HTR-8/SVneo (cell line): ENCODE measurements at regions not wholly inside any gene's neighbourhood (a gene's known extent, or its start where the extent isn't known, plus 50 kb on each side); places are given as distances from the start of the nearest gene placed in this dataset.

Experiments
- DNase-seq: peaks from one replicate; pipeline ENCODE4 v3.0.0; 2011; ENCODE audit warnings: low spot score, mixed read lengths; ENCODE audit not compliant: insufficient read length
- FAIRE-seq: peaks from 2 replicates; lab custom pipeline; 2011; peaks lifted over from hg19 to GRCh38; lab: Jason Lieb, UNC

DNA sequence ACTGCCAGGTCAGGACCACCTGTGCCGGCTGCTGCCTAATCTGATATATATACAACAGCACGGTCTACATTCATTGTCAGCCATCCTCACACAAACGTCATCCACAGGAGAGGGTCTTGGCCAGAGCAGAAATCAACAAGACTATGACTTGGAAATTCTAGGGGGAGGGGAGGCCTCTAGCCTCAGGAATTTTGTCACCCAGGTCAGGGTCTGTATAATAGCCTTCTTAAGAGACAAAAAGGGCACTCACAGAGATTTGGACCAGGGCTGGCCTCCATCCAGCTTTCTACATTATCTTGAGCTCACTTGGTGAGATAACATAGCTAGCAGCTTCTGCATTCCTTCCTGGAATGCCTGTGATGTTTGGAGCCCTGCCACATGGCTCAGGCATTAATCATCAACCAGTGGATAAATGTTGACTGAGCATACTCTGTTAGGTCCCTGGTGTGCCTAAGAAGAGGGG lies 50.4 kb upstream of the CTIF start:
- DNase-seq = peak; percentile 75
- no peak for FAIRE-seq

DNA sequence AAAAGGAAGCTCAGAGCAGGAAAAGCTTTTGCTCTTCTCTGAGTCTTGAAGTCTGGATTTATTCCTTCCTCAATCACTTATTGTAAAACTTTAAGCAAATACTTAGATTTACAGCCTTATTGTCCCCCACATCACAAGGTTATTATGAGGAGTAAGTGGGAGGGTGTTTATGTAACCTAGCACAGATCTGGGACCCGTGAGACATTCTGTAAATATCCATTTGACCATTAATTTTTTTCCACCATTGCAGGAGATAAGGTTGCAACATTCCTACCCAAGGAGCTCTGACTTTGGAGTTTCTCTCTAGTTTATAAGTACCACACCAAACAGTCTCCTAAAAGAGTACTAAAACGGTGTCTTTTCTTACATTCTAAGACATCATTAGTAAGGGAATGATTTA lies 52.1 kb upstream of the CTIF start:
- no peak for DNase-seq
- no peak for FAIRE-seq

DNA sequence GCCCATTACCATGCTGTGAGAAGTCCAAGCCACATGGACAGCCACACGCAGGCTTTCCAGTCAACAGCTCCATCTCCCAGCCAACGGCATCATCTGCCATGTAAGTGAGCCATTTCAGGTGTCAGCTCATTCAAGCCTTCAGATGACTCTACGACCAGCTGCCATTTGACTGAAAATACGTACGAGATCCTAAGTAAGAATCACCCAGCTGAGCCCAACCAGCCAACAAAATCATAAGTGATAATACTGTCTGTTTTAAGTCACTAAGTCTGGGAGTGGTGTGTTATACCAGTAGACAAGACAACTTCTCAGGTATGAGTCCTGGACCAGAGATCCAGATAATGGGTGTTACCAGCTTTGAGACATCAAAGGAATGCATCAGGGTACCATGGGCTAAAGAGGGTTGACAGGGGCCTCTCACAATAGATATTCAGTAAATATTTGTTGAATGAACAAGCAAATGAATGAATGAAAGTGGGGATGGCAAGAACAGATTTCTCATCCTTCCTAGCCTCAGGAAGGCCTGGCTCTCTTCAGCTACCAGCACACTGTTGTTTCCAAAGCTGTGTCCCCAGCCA lies 52.9 kb upstream of the CTIF start:
- DNase-seq (no peak), FAIRE-seq (no peak)

DNA sequence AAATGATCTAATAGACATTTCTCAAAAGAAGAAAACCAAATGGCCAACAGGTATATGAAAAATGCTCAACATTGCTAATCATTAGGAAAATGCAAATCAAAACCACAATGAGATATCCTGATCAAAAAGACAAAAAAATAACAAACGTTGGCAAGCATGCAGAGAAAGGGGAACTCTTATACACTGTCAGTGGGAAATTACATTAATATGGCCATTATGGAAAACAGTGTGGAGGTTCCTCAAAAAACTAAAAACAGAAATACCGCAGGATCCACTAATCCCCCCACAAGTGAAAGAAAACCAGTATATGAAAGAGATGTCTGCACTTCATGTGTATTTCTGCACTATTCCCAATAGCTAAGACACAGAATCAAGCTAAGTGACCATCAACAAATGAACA lies 57.7 kb upstream of the CTIF start:
- no peak for DNase-seq
- FAIRE-seq = no peak

DNA sequence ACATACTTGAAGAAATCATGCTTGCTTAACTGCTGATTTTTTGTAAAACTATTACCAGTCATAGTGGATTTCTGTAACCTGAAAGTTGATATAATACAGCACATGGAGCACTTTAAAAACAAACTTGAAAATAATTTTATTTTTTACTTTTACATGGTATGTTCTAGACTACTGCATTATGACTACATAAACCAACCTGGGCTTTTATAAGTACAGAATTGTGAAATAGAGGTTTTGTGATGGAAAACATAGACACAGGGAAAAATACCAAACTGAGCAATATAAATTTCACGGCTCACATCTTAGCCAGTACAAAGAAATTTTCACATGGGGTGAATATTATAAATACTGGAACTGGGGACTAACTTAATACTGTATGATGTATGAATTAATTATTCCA lies 59.3 kb upstream of the CTIF start:
- no peak for FAIRE-seq
- DNase-seq = no peak

DNA sequence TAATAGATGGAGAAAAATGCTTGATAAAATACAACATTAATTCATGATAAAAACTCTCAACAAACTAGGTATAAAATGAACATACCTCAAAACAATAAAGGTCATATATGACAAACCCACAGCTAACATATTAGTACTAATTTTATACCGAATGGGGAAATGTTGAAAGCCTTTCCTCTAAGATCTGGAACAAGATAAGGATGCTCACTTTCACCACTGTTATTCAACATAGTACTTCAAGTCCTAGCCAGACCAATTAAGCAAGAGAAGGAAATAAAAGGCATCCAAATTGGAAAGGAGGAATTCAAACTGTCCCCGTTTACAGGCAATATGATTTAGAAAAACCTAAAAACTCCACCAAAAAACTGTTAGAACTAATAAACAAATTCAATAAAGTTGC lies 61.5 kb upstream of the CTIF start:
- DNase-seq (no peak), FAIRE-seq (no peak)

DNA sequence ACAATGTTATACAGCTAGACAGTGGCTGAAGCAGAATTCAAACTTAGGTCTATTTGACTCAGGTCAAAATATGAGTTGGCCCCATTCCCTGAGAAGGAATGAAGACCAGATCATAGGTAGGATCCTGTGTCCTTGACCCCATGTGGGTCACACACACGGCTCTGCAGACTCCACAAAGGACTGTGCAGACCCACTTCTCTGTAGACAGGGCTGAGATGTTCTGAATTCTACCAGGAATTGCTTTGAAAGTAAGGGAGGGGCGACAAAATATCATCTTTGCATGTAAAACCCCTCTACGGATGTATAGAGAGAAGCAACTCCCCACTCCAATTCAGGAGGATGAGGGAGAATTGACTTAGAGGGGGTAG lies 62.3 kb upstream of the CTIF start:
- DNase-seq = no peak
- no peak for FAIRE-seq

DNA sequence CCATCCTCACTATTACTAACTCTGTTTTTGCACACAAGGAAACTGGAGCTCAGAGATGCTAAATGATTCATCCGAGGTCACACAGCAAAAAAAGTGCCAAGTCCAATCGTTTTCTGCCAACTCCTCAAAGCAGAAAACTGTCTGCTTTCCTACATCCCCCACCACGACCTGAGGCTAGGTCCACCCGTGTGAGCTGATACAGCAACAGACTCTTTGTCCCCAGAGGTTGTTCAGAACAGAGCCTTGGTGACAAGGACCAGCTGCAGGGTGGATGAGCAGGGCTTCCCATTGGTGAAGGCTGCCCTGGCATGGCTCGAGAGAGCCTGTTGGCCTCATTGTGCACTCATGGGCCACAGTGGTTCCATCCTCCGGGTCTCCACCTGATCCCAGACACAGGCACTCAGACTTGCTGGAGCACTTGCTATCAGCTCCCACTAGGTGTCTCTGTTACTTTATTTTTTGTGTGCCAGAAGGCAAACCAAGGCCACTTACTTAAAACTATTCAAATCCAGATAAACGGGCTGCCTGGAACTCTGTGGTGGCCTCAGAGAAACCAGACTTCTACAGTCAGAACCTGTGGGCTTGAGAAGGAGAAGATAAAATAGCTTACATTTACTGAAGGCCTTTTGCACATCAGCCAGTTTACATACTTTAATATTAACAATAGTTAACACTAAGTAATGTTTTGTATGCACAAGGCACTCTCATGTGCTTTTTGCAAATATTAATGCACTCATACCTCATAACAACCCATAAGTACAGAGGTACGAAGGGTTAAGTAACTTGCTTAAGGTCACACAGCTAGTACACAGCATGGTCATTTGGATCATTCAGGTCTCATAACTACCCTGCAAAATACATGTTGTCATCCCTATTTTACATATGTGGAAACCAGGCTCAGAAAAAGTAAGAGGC lies 62.9 kb upstream of the CTIF start:
- DNase-seq (peak; percentile 58), FAIRE-seq (no peak)

DNA sequence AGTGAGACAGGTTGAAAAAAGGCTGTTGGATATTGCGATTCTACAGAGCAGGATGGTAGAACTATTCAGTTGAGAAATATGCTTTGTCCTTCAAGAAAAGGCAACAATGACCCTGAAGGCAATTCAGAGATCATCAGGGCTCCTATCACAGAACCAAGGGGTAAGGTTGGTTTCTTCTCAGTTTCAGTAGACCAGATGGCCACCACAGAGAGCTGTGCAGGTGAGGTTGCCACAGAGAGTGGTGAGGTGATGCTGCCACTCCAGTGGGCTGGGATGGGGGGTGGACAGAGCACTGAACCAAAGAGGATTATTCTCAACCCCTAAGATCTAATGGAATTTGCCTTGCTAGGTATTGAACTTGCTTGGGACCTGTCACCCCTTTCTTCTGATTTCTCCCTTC lies 64.6 kb upstream of the ZBTB7C start:
- no peak for DNase-seq
- FAIRE-seq = no peak

DNA sequence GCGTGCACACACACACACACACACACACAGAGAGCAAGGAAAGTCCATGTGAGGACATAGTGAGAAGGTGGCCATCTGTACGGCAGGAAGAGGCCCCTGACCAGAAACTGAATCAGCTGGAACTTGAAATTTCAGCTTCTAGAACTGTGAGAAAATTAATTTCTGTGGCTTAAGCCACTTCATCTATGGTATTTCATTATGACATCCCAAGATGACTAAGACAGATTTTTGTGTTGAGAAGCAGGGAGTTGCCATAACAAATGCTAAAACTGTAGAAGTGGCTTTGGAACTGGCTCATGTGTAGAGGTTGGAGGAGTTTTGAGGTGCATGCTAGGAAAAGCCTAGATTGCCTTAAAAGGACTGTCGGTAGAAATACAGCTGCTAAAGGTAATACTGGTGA lies 63.4 kb upstream of the ZBTB7C start:
- no peak for DNase-seq
- no peak for FAIRE-seq

DNA sequence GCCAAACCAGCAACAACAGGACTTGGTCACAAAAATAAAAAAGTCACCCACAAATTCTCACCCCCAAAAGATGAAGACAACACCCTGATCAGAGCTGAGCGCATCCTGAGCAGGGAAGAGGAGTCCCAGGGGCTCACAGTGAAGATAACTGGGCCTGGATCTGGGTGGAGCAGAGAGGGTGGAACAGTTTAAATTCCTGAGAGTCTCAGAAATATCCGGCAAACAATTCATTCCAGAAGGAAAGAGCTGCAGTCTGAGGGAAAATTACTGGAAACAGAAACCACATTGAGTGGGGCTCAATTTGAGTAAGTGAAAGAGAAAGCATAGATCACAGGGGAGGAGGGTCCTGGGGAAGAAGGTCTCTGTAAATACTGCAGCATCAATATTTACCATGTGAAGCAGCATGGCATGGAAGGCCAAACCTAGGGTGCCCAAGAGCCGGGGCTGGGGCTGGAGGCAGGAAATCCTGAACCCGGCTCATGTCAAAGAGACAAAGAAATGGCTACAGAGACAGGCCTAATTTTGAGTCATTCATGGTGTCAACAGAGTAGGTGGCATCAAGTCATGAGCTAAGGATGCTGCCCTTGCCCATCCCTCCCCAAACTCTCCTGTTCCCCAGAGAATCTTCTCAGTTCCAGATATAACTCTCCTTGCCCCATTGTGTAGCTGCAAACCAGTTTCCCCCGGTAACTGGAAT lies 61.4 kb upstream of the ZBTB7C start:
- DNase-seq = no peak
- FAIRE-seq = no peak

DNA sequence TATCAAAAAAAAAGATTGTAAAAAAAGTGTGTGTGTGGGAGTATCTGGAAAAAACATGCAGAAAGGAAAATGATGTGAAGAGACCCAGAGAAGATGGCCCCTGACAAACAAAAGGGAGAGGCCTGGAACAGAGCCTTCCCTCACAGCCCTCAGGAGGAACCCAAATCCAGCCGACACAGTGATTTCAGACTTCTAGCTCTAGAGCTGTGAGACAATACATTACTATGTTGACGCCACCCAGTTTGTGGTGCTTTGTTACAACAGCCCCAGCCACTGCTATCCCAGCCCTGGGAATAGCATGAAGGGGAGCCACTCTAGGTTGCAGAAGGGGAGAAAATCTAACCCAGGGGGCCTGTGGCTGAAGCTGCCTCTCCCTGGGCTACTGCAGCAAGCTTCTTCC lies 59.0 kb upstream of the ZBTB7C start:
- DNase-seq (no peak), FAIRE-seq (no peak)

DNA sequence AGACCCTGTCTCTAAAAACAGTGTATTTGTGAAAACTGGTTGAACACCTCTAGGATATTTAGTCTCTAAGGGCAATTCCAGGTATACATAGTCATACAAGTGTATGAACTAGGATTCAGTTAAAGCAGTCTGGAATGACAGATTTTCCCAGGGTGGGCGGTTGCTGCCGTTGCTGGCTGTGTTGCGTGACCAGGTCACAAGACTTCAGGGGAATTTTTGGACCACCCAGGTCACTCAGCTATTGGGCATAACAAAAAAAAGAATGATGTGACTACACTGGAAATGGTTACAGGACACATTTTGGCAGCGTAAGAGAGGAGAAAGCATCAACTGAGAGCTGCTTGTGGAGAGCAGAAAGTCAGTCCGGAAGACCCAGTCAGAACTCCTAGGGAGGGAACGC lies 58.0 kb upstream of the ZBTB7C start:
- FAIRE-seq = no peak

DNA sequence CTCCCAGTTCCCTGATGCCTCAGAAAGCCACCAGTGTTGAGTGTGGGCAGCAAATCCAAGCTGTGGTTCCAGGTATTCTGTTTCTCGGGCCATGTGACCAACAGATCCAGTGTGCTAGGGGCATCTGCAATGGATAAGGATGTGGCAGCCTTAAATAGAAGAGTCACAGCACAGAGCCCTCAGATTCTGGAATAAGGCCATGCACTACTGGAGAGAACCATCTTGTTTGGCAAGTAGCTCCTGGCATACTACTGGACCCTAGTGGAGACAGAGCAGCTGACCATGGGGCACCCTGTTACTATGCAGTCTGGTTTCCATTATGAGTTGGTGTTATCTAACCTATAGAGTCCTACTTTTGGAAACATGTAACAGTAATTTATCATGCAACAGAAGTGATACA lies 53.3 kb upstream of the ZBTB7C start:
- FAIRE-seq (no peak), DNase-seq (no peak)

More for the DNA sequence above, 58.0 kb upstream of the ZBTB7C start:
- DNase-seq = no peak

DNA sequence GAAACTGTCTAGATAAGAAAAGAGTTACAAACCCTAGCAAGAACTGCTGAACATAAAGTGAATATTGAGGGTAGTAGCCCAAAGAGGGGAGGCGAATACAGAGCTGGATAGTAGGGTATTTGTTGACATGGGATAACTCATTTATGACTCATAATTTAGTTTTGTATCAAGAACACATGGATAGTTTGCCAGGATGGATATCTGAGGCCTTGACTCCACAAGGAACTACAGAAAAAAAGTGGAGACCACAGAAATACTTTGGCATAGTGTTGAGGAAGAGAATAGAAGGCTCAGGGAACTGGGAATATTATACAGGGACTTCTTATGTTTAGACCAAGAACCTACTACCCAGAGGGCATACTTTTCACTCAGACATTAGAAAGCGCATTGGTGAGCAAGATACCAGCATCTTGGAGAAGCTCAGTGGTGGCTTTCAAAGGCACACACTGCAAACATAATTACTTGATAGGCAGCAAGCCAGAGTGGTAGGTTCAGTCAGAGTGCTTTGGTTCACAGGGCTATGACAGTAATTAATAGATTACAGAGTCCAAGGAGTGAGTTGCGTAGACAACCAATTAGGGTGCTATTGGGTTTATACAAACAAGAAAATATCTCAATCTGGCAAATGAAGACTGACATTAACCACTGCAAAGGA lies 51.9 kb upstream of the ZBTB7C start:
- DNase-seq = no peak
- FAIRE-seq = no peak

DNA sequence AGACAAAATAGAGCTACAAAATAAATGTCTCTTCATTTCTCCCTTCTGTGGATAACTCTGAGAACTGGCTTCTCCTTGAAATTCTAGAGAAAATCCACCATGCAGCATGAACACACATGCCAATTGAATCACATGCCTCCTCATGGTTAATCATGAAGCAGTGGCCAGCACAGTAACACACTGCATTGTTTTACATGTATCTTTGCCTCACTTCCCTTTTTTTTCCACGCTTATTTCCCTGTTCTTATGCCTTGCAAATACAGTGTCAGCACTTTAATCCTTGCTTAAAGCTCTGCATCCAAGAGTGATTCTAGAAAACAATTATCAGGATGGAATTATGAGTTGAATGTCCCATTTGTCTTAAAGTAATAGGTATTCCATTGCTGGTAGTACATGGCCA lies 50.3 kb upstream of the ZBTB7C start:
- FAIRE-seq (no peak), DNase-seq (no peak)

DNA sequence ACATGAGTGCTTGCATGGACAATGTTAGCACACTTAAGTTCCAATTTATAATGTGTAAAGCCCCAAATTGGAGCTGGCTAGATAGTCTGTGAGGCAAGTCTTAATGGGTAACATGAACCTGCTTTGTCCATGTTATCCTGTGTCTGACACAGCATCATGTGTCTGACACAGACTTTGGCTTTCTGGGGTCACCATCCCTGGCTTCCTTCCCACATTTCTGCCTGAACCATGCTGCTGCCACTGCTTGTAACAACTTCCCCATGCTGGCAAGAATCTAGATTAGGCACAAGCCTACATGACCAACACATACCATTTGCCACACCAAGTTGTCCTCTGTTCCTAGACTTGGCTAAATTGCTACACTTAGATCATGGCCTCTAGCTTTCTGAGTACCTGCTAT lies 49.8 kb upstream of the ZBTB7C start:
- DNase-seq (no peak), FAIRE-seq (no peak)
